B cell (primary cell): ENCODE measurements at regions not wholly inside any gene's neighbourhood (a gene's known extent, or its start where the extent isn't known, plus 50 kb on each side); places are given as distances from the start of the nearest gene placed in this dataset.

Experiments used
- ATAC-seq: fragments of 200-7000 bp; cut with Tn5 transposase; one replicate; pipeline ENCODE4 v1.10.0; 2021; ENCODE audit warnings: low read depth, mild to moderate bottlenecking, moderate number of reproducible peaks, moderate library complexity
- CTCF ChIA-PET: fragments of 350-600 bp; sonication (Branson Sonifier 250); formaldehyde crosslinking; loops from one replicate; lab custom pipeline; 2021; ENCODE audit warnings: antibody characterized with exemption, inconsistent platforms; lab: Charles Lee
- POLR2A ChIA-PET: fragments of 350-600 bp; sonication (Branson Sonifier 250); formaldehyde crosslinking; loops from one replicate; lab custom pipeline; 2021; ENCODE audit warnings: antibody characterized with exemption; lab: Charles Lee
- DNase-seq: peaks from one replicate; pipeline ENCODE4 v3.0.0; 2013
- H2AFZ ChIP-seq: 2 replicates; pipeline ENCODE4 v1.6.1; 2012; ENCODE audit warnings: mild to moderate bottlenecking, low read depth, low read length; ENCODE audit not compliant: insufficient read depth, poor library complexity, severe bottlenecking
- H3K27ac ChIP-seq, 2 donors: 1 replicate in 1 of 2; 2 replicates in 1 of 2; pipeline ENCODE4 v1.5.1; 2012 to 2013; ENCODE audit warnings: low read length in 2 of 2, mild to moderate bottlenecking in 2 of 2, moderate library complexity in 1 of 2
- H3K27me3 ChIP-seq, 4 experiments: fragments of 200-600 bp in 1 of 4; sonication (generic) in 1 of 4; replicated peaks in 1 of 4; 1 replicate in 2 of 4; 2 replicates in 2 of 4; pipeline versions ENCODE4 v1.6.1 to v1.7.0; 2013 to 2016; ENCODE audit warnings: low read length in 3 of 4, mild to moderate bottlenecking in 2 of 4, mixed read lengths in 1 of 4, moderate library complexity in 1 of 4; ENCODE audit not compliant: insufficient read depth in 4 of 4, control insufficient read depth in 3 of 4; ENCODE audit errors: control extremely low read depth in 1 of 4
- H3K36me3 ChIP-seq, 2 experiments: replicated peaks in 1 of 2; 1 replicate in 1 of 2; 2 replicates in 1 of 2; pipeline versions ENCODE4 v1.6.1 to v1.7.1; 2013; ENCODE audit warnings: low read length in 1 of 2; ENCODE audit not compliant: insufficient read depth in 2 of 2, control insufficient read depth in 1 of 2; ENCODE audit errors: control extremely low read depth in 1 of 2, extremely low read depth in 1 of 2
- H3K4me1 ChIP-seq, 2 donors: fragments of 200-600 bp in 1 of 2; sonication (generic) in 1 of 2; 1 replicate in 1 of 2; 2 replicates in 1 of 2; pipeline versions ENCODE4 v1.5.1 to v1.6.1; 2013 to 2017; ENCODE audit warnings: low read length in 2 of 2; ENCODE audit not compliant: control insufficient read depth in 2 of 2, insufficient read depth in 2 of 2
- H3K4me2 ChIP-seq: replicated peaks from 2 replicates; pipeline ENCODE3; 2012; ENCODE audit warnings: mild to moderate bottlenecking, low read depth, low read length; ENCODE audit not compliant: poor library complexity, severe bottlenecking
- H3K4me3 ChIP-seq, 5 experiments: fragments of 200-600 bp in 1 of 5; sonication (generic) in 1 of 5; 1 replicate in 3 of 5; 2 replicates in 2 of 5; pipeline versions ENCODE4 v1.5.1 to v1.7.0; 2011 to 2016; ENCODE audit warnings: low read length in 4 of 5, mild to moderate bottlenecking in 4 of 5, low read depth in 2 of 5, control low read depth in 1 of 5, moderate library complexity in 1 of 5; ENCODE audit not compliant: insufficient read depth in 1 of 5; ENCODE audit errors: control extremely low read depth in 1 of 5, extremely low read depth in 1 of 5
- H3K79me2 ChIP-seq: fragments of 200-600 bp; sonication (generic); one replicate; pipeline ENCODE4 v1.6.0; 2016; ENCODE audit warnings: low read length; ENCODE audit not compliant: control insufficient read depth, insufficient read depth
- H3K9ac ChIP-seq: fragments of 200-600 bp; sonication (generic); 2 replicates; pipeline ENCODE4 v1.6.1; 2017; ENCODE audit warnings: mild to moderate bottlenecking, low read length, moderate library complexity
- H3K9me3 ChIP-seq, 3 donors: one replicate each; pipeline versions ENCODE4 v1.6.1 to v1.7.1; 2013; ENCODE audit warnings: low read length in 2 of 3; ENCODE audit not compliant: control insufficient read depth in 2 of 3, insufficient read depth in 1 of 3; ENCODE audit errors: control extremely low read depth in 1 of 3
- H4K20me1 ChIP-seq: 2 replicates; pipeline ENCODE4 v1.6.0; 2012; ENCODE audit warnings: mild to moderate bottlenecking, low read length; ENCODE audit not compliant: insufficient read depth, control insufficient read depth, poor library complexity, severe bottlenecking
- H3K27ac Mint-ChIP-seq: one replicate; pipeline ENCODE4 v1.8.0; 2021; ENCODE audit warnings: mixed read lengths
- H3K27me3 Mint-ChIP-seq: one replicate; pipeline ENCODE4 v1.8.0; 2021; ENCODE audit warnings: mixed read lengths
- H3K4me1 Mint-ChIP-seq: one replicate; pipeline ENCODE4 v1.8.0; 2021; ENCODE audit warnings: mixed read lengths
- H3K4me3 Mint-ChIP-seq: one replicate; pipeline ENCODE4 v1.8.0; 2021; ENCODE audit warnings: mixed read lengths
- H3K9me3 Mint-ChIP-seq: one replicate; pipeline ENCODE4 v1.8.0; 2022; ENCODE audit warnings: mixed read lengths; ENCODE audit not compliant: insufficient read depth
- CTCF ChIP-seq: fragments of 200-600 bp; IDR thresholded peaks from one replicate; pipeline ENCODE4 v1.8.0; 2022; ENCODE audit warnings: antibody characterized with exemption, mild to moderate bottlenecking
- EZH2 ChIP-seq: IDR thresholded peaks from 2 replicates; pipeline ENCODE4 v1.6.1; 2012; ENCODE audit warnings: borderline replicate concordance, low read depth, mild to moderate bottlenecking, moderate library complexity, low read length; ENCODE audit not compliant: insufficient read depth, poor library complexity, severe bottlenecking
- WGBS: methylation state at CpG from one replicate; pipeline ENCODE4 v1.1.5; 2013; ENCODE audit warnings: missing lambda C conversion rate; ENCODE audit not compliant: insufficient coverage; 5-methylcytosine and 5-hydroxymethylcytosine counted together
- intact Hi-C: fragments of 100-400 bp; cut with micrococcal nuclease; formaldehyde crosslinking; loops from one replicate; pipeline ENCODE4 v1.10.0; 2022

- ChIA-PET POLR2A (no interaction called here), CTCF (interaction anchor here (1.0 kb wide), 1 partner anchor 18 kb away, joined by 3 read pairs; no protein-coding TSS in a partner anchor)
- Histone ChIP-seq H3K9ac (no peak overlapping the region), H3K4me1 (no peaks in the 10 kb centered on the region), H3K79me2 (no peaks in the 10 kb centered on the region), H3K9me3 (no peaks in the 10 kb centered on the region), H2AFZ (no peak overlapping the region), H3K36me3 (peaks cover 0 to 9% of the 10 kb centered on the region in 2 experiments), H3K4me3 (no peak overlapping the region), H4K20me1 (no peaks in the 10 kb centered on the region), H3K27ac (no peak overlapping the region), H3K4me2 (no peak overlapping the region), H3K27me3 (no peaks in the 10 kb centered on the region)
- no peak overlapping the region for H3K4me3 Mint-ChIP-seq
- TF ChIP-seq EZH2 (no peak), CTCF (no peak)
- H3K4me1 Mint-ChIP-seq = peaks cover 7% of the 10 kb centered on the region
- no peaks in the 10 kb centered on the region for H3K9me3 Mint-ChIP-seq
- WGBS = 63% methylated on average over 1 of the region's 2 CpGs
- intact Hi-C loops = loop anchor here (2.0 kb wide), 1 partner anchor 13 kb away; no protein-coding TSS in a partner anchor
- H3K27me3 Mint-ChIP-seq = no peaks in the 10 kb centered on the region
- no peak for DNase-seq
- no peak overlapping the region for H3K27ac Mint-ChIP-seq
- no peak for ATAC-seq
Observed at GRCh38 chr3:141434255-141434654, 52.6 kb upstream of the RASA2 start.

- Mint-ChIP-seq H3K27me3 (no peaks in the 10 kb centered on the region), H3K27ac (no peak overlapping the region), H3K9me3 (no peaks in the 10 kb centered on the region), H3K4me1 (peaks cover 20% of the 10 kb centered on the region), H3K4me3 (no peak overlapping the region)
- no peak overlapping the region for H3K27ac ChIP-seq
- H3K27me3 ChIP-seq = no peaks in the 10 kb centered on the region
- no peaks in the 10 kb centered on the region for H3K9me3 ChIP-seq
- POLR2A ChIA-PET = no interaction called here
- 100% methylated on average over 1 of the region's 3 CpGs for WGBS
- intact Hi-C loops = no loop called here
- no peak for ATAC-seq
- no peaks in the 10 kb centered on the region for H3K79me2 ChIP-seq
- H2AFZ ChIP-seq = no peak overlapping the region
- DNase-seq = no peak
- CTCF ChIA-PET = interaction anchor here (0.6 to 3.0 kb wide), 3 partner anchors 12 to 131 kb away, joined by 3 to 11 read pairs (median 5); no protein-coding TSS in a partner anchor
- H3K9ac ChIP-seq = no peak overlapping the region
- TF ChIP-seq CTCF (no peak), EZH2 (no peak)
- H4K20me1 ChIP-seq = no peaks in the 10 kb centered on the region
- no peak overlapping the region for H3K4me2 ChIP-seq
- peaks cover 3 to 8% of the 10 kb centered on the region in 2 donors for H3K4me1 ChIP-seq
- H3K4me3 ChIP-seq = no peak overlapping the region
- H3K36me3 ChIP-seq = peaks cover 0 to 4% of the 10 kb centered on the region in 2 experiments
Observed at GRCh38 chr3:141436180-141436579, 50.6 kb upstream of the RASA2 start.
